DMS 273 treated with DMSO at 0.1 percent for 48 hours (cell line): ENCODE measurements at regions not wholly inside any gene's neighbourhood (a gene's known extent, or its start where the extent isn't known, plus 50 kb on each side); places are given as distances from the start of the nearest gene placed in this dataset.

Experiments used
- DNase-seq: peaks from one replicate; lab custom pipeline; 2025; lab: John Stamatoyannopoulos, UW

DNA sequence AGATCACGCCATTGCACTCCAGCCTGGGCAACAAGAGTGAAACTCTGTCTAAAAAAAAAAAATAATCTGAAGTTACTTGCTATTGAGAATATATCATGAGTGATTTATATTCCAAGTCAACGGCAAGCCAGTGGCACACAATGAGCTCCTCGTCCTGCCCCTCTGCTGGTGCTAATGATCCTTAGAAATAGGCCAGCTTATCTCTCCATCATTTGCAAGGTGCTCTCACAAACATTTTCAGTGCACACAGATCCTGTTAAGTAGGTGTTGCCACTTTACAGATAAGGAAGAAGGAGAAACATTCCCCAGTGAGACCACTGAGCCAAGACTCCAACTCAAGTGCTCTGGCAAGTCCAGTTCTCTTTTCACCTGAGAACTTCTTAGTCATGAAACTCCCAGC, 91.3 kb upstream of the GPR45 start:
- DNase-seq, result no peak

DNA sequence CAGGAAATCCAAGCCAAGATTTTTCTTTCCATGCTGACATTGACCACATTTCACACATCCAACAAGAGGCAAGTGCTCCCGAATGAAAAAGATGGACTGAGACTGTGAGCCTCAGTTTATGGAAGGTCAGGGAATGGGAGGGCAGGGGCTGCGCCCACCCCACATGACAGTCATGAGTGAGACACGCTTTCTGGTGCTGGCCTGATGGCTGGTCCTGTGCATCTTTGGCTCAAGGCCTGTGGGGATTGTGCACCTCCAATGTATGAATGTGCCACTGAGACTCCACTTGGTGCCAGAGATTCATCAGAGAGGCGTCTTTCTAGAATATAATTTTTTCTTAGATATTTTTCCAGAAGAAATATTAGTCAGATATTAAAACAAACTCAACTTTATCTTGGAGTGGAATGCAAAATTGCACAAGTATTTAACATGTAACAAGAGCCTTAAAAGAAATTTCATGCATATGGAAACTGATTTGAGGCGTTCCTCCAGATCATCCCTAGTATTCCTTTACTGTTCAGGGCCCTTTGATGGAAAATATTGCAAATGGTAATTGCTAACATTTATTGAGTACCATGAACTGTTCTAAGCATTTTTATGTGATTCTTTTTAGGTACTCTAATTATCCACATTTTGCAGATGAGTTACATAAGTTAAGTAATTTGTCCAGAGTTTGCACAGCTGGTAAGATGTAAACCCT, 87.3 kb upstream of the GPR45 start:
- no peak for DNase-seq

- DNase-seq, result no peak
These were observed 85.4 kb upstream of the GPR45 start for GRCh38 chr2:105156166-105156565.

DNA sequence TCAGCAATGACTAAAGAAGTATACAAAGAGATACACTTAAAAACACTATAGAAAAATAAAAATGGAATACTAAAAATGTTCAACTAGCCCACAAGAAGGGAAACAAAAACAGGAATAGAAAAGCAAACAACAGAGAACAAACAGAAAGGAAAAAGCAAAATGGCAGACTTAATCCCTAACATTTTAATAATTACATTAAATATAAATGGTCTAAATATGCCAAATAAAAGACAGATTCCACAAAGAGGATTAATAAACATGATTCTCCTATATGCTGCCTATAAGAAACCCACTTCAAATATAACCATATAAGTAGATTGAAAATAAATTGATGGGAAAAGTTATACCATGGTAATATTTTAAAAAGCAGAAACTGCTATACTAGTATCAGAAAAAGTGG, 83.5 kb upstream of the GPR45 start:
- no peak for DNase-seq

- DNase-seq, result no peak
These were observed 74.9 kb upstream of the GPR45 start for GRCh38 chr2:105166688-105167087.

DNA sequence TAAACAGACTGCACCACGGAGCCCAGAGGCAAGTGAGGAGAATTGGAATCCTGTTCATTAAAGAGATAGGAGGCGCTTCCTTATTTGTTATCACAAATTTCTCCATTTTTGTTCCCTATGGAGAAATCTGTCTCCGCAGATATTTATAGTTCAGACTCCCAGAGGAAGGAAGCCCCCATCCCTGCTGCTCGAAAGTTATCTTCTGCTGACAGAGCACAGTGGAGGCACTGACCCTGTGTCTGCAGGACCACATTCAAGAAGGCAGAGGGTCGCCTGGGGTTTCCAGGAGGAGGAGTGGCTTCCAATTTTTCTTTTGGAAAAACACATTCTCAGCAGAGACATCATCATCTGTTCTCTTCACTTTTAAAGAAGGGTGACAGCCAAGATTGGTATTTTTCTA, 73.0 kb upstream of the GPR45 start:
- DNase-seq, result no peak

DNA sequence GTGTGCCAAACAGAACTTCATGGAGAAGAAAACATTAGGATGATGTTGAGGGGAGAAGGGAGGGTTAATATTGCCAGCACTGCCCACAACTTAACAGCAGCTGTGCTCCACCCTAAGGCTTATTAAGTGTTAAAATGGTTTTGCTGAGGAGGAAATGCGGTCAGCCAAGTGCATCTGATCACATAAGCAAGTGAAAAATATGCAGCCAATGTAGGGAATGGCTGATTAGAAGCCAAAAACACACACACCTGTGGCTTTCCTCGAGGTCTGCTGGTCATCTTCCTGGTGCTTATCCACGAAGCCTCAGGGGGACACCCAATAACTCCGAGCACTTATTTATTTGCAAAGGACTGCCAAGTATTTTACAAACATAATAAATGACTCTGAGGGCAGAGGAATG, 66.3 kb upstream of the GPR45 start:
- no peak for DNase-seq

DNA sequence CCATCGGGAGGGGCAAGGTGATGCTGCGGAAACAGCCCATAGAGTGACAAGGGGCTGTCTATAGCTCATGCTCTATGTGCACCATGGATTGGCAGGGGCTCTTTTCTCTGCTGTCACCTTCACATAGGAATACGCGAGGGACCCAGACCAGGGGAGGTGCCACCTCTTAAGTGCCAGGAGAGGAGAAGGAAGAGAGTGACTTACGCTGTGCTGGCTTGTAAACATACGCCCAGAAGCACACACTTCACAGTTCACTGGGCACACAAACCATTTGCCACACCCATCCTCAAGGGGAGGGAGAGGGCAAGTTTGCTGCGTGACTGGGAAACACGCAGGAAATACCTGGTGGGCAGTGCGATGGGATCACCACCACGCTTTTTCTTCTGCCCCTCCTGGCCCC, 65.1 kb upstream of the GPR45 start:
- no peak for DNase-seq

DNA sequence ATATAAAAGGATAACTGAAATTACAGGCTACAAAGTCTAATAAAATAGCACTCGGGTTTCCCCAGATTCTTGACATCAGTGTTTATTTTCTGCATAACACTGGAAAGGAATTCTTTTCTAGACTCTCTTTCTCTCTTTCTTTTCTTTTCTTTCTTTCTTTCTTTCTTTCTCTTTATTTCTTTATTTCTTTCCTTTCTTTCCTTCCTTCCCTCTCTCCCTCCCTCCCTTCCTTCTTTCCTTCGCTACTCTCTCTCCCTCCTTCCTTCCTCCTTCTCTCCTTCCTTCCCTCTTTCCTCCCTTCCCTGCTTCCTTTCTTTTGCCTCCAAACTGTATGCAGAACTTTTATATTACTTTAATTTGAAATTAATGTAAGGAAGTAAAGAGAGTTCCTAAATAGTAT, 64.5 kb upstream of the GPR45 start:
- DNase-seq, result no peak

DNA sequence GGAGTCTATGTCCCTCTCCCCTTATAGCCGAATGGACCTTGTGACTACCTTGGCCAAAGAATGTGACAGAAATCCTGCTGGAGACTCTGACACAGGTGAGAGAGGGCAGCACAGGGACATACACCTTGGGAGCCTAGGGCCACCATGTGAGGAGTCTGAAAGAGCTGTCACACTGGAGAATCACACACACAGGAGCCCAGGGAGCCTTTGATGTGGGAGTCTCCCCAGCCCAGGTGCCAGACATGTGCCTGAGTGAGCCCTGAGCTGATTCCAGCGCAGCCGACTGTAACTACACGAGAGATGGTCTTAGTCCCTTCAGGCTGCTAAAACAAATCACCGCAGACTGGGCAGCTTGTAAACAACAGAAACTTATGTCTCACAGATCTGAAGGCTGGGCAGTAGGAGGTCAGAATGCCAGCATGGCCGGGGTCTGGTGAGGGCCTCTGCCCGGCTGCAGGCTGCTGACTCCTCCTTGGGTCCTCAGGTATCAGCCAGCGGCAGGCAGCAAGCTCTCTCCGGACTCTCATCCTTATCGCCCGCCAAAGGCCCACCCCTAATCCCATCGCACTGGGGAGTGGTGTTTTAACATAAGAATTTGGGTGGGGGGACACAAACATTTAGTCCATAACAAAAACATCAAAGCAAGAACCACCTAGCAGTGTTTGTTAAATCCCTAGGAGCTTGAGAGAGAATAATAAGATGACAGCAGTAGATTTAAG, 63.8 kb upstream of the GPR45 start:
- no peak for DNase-seq

GRCh38 chr2:105179469-105180372, 61.8 kb upstream of the GPR45 start:
- peak; percentile 28 for DNase-seq

DNA sequence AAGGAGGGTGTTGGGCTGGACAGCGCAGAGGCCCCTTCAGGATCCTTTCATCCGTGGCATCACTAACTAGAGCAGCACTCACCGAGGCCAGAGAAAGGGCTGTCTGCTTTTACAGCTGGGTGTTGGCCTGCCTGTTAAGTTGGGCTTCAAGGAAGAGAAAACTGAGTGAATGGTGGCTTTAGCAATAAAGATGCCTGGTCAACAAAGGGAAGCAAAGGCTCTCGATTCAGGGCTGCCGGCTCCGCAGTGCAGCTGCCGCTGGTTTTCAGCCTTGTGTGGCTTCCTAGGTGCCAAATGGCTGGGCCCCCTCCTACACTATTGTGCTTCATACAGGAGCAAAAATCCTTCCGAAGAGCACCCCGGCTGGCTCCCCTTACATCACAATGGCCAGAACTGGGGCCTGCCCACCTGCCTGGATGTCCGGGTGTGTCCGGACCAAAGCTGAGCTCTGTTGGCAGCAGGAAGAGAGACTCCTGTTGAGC, 61.0 kb upstream of the GPR45 start:
- no peak for DNase-seq

DNA sequence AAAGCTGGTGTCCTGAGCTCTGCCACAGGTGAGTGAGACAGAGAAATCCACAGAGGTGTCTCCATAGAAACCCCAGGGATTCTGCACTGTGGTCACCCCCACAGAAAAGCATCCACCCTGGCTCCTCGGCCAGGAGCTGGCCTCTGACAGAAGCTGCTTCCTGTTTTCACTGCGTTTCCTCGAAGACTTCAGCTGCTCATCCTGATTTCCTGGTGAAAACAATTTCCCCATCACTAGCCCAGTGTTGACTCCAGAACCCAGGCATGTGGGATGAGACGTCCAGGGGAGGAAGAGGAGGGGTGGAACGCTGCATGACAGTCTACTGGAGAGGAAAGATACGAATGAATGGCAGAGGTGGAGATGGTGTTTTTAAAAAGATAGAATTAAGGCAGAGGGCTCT, 60.3 kb upstream of the GPR45 start:
- no peak for DNase-seq

DNA sequence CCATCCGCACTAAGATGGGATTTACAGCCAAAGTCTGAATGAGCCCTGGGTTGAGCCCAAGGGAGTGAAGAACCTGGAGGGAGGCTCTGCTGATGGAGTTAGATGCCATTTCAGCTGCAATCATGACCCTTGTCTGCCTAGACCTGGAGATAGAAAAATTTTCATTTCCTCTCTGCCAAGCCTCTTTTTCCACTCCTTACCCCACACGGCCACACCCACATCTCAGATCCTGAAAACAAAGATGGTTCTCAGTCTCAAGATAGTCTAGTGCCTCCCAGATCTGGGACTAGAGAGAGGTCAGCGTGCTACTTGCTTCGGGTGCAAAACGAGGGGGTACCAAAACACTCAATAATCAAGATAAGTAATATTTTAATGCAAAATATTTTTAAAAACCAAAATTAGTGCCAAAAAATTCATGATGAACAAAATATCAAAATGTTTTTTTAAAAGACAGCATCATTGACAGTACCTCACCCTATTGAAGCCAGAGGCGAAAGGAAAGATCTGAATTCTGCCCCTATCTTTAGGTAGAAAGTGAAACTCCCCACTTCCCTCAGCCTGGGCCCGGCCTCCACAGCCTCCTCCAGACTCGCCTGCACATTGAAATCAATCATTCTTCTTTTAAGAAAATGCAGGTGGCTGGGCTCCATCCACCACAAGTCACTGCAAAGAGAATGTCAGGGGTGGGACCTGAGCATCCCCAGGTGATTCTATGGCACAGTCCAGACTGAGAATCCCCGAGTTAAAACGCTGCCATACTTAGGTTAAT, 57.8 kb upstream of the GPR45 start:
- no peak for DNase-seq

DNA sequence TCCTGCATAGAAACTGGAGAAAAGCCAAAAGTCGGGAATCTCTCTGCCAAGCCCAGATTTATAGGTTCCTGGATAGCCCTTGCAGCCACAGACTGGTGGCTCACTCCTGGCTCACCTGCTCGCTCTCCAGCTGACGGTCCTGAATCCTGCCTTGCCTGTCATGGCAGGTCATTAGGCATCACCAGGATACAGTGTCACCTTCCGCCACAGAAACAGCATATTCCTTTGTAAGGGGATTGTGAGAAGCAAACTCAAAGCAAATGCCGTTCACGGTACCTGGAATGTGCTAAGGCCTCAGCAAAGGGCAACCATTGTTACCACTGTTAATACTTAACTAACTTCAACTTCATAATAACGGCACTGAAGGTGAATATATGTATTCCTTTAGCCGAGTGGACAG, 57.1 kb upstream of the GPR45 start:
- DNase-seq, result no peak

- DNase-seq, result no peak
These were observed 54.5 kb upstream of the GPR45 start for GRCh38 chr2:105186967-105187498.

GRCh38 chr2:105187531-105187930, 54.0 kb upstream of the GPR45 start:
- no peak for DNase-seq

DNA sequence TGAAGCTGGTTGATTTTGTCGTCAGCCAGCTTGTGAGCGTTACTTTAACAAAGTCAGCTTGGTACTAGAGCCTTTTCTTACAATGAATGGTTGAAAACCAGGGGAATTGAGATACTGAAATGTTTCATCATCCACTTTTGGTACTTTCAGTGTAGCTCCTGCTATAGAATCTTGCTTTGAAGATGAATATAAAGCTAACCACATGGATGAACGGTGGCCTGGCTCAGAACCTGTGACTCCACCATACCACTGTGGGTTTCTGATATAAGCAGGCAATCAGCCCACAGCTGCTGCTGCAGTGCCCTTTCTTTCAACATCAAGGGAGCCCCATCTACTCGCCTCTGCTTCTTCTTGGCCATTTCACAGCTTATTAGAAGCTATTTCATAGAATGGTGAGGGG, 53.2 kb upstream of the GPR45 start:
- DNase-seq, result no peak
